ENCODE measurements at regions not wholly inside any gene's neighbourhood (a gene's known extent, or its start where the extent isn't known, plus 50 kb on each side); places are given as distances from the start of the nearest gene placed in this dataset.
"Not testable (repeated sequence)": the region's sequence is repeated elsewhere in the genome, so short reads cannot be mapped to it uniquely, and the experiment has no call there.

- Histone ChIP-seq H3K36me3 (ENCODE audit: low read length) (no peaks in the 10 kb centered on the region), H3K4me3 (ENCODE audit: insufficient read depth, low read length, poor library complexity, severe bottlenecking) (no peak overlapping the region), H3K9me2 (replicated peaks; ENCODE audit: insufficient read depth, low read length) (no peaks in the 10 kb centered on the region), H3F3A (ENCODE audit: insufficient read depth) (no peaks in the 10 kb centered on the region), H2AFZ (ENCODE audit: low read depth, low read length, severe bottlenecking) (no peak overlapping the region), H3K9me3 (ENCODE audit: insufficient read depth, low read length) (no peaks in the 10 kb centered on the region), H3K4me2 (ENCODE audit: low read depth, low read length, poor library complexity, severe bottlenecking) (no peak overlapping the region), H3K9ac (ENCODE audit: low read length) (no peak overlapping the region), H4K20me1 (ENCODE audit: low read depth, low read length) (no peaks in the 10 kb centered on the region), H3K27me3 (ENCODE audit: low read length) (no peaks in the 10 kb centered on the region), H3K27ac (ENCODE audit: low read depth, low read length) (no peak overlapping the region), H3K79me2 (ENCODE audit: insufficient read depth, low read length) (no peaks in the 10 kb centered on the region)
- no peak for TF ChIP-seq EZH2phosphoT487 (conservative IDR thresholded peaks at IDR 0.05; ENCODE audit: low read length)
- TF ChIP-seq, protein P1, sequence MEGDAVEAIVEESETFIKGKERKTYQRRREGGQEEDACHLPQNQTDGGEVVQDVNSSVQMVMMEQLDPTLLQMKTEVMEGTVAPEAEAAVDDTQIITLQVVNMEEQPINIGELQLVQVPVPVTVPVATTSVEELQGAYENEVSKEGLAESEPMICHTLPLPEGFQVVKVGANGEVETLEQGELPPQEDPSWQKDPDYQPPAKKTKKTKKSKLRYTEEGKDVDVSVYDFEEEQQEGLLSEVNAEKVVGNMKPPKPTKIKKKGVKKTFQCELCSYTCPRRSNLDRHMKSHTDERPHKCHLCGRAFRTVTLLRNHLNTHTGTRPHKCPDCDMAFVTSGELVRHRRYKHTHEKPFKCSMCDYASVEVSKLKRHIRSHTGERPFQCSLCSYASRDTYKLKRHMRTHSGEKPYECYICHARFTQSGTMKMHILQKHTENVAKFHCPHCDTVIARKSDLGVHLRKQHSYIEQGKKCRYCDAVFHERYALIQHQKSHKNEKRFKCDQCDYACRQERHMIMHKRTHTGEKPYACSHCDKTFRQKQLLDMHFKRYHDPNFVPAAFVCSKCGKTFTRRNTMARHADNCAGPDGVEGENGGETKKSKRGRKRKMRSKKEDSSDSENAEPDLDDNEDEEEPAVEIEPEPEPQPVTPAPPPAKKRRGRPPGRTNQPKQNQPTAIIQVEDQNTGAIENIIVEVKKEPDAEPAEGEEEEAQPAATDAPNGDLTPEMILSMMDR (IDR thresholded peaks at IDR 0.05; ENCODE audit: insufficient read depth, low read length, poor library complexity, severe bottlenecking) = no peak
Measured at GRCh38 chr10:109556399-109556798, 366.9 kb downstream of the XPNPEP1 start.

DNA sequence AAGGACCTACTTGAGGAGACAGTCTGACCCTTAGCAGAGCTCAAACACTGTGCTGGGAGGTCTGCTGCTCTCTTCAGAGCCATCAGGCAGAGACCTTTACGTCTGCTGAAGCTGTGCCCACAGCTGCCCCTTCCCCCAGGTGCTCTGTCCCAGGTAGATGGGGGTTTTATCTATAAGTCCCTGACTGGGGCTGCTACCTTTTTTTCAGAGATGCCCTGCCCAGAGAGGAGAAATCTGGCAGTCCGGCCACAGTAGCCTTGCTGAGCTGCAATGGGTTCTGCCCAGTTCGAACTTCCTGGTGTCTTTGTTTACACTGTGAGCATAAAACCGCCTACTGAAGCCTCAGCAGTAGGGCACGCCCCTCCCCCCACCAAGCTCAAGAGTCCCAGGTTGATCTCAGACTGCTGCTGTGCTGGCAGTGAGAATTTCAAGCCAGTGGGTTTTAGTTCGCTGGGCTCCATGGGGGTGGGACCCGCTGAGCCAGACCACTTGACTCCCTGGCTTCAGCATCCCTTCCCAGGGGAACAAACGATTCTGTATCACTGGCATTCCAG is 381.2 kb downstream of the XPNPEP1 start:
- not testable (repeated sequence) for H3K4me3 ChIP-seq (ENCODE audit: insufficient read depth, low read length, poor library complexity, severe bottlenecking); H2AFZ ChIP-seq (ENCODE audit: low read depth, low read length, severe bottlenecking); H4K20me1 ChIP-seq (ENCODE audit: low read depth, low read length); H3K27me3 ChIP-seq (ENCODE audit: low read length); H3K79me2 ChIP-seq (ENCODE audit: insufficient read depth, low read length); H3K36me3 ChIP-seq (ENCODE audit: low read length); H3K4me2 ChIP-seq (ENCODE audit: low read depth, low read length, poor library complexity, severe bottlenecking); H3F3A ChIP-seq (ENCODE audit: insufficient read depth); H3K9ac ChIP-seq (ENCODE audit: low read length); H3K9me2 ChIP-seq (replicated peaks; ENCODE audit: insufficient read depth, low read length); H3K27ac ChIP-seq (ENCODE audit: low read depth, low read length); H3K9me3 ChIP-seq (ENCODE audit: insufficient read depth, low read length)

- no peaks in the 10 kb centered on the region for H3F3A ChIP-seq (ENCODE audit: insufficient read depth)
- H2AFZ ChIP-seq (ENCODE audit: low read depth, low read length, severe bottlenecking) = no peak overlapping the region
- no peaks in the 10 kb centered on the region for H3K27me3 ChIP-seq (ENCODE audit: low read length)
- H3K36me3 ChIP-seq (ENCODE audit: low read length) = no peaks in the 10 kb centered on the region
- no peak for TF ChIP-seq EZH2phosphoT487 (conservative IDR thresholded peaks at IDR 0.05; ENCODE audit: low read length)
- TF ChIP-seq, protein P1 (IDR thresholded peaks at IDR 0.05; ENCODE audit: insufficient read depth, low read length, poor library complexity, severe bottlenecking) = no peak
- no peak overlapping the region for H3K9ac ChIP-seq (ENCODE audit: low read length)
- H3K27ac ChIP-seq (ENCODE audit: low read depth, low read length) = no peak overlapping the region
- no peak overlapping the region for H3K4me2 ChIP-seq (ENCODE audit: low read depth, low read length, poor library complexity, severe bottlenecking)
- H3K9me2 ChIP-seq (replicated peaks; ENCODE audit: insufficient read depth, low read length) = no peaks in the 10 kb centered on the region
- no peaks in the 10 kb centered on the region for H3K79me2 ChIP-seq (ENCODE audit: insufficient read depth, low read length)
- no peaks in the 10 kb centered on the region for H3K9me3 ChIP-seq (ENCODE audit: insufficient read depth, low read length)
- H3K4me3 ChIP-seq (ENCODE audit: insufficient read depth, low read length, poor library complexity, severe bottlenecking) = no peak overlapping the region
- no peaks in the 10 kb centered on the region for H4K20me1 ChIP-seq (ENCODE audit: low read depth, low read length)
Measured at GRCh38 chr10:109534193-109534592, 389.1 kb downstream of the XPNPEP1 start.

- Histone ChIP-seq H4K20me1 (ENCODE audit: low read depth, low read length) (no peaks in the 10 kb centered on the region), H3K79me2 (ENCODE audit: insufficient read depth, low read length) (no peaks in the 10 kb centered on the region), H2AFZ (ENCODE audit: low read depth, low read length, severe bottlenecking) (no peak overlapping the region), H3K9me3 (ENCODE audit: insufficient read depth, low read length) (no peaks in the 10 kb centered on the region), H3K4me2 (ENCODE audit: low read depth, low read length, poor library complexity, severe bottlenecking) (no peak overlapping the region), H3K4me3 (ENCODE audit: insufficient read depth, low read length, poor library complexity, severe bottlenecking) (no peak overlapping the region), H3K9ac (ENCODE audit: low read length) (no peak overlapping the region), H3K9me2 (replicated peaks; ENCODE audit: insufficient read depth, low read length) (no peaks in the 10 kb centered on the region), H3K36me3 (ENCODE audit: low read length) (no peaks in the 10 kb centered on the region), H3F3A (ENCODE audit: insufficient read depth) (no peaks in the 10 kb centered on the region), H3K27ac (ENCODE audit: low read depth, low read length) (no peak overlapping the region), H3K27me3 (ENCODE audit: low read length) (no peaks in the 10 kb centered on the region)
- no peak for TF ChIP-seq EZH2phosphoT487 (conservative IDR thresholded peaks at IDR 0.05; ENCODE audit: low read length)
- TF ChIP-seq, protein P1 (IDR thresholded peaks at IDR 0.05; ENCODE audit: insufficient read depth, low read length, poor library complexity, severe bottlenecking) = no peak
Measured at GRCh38 chr10:109529258-109529657, 394.1 kb downstream of the XPNPEP1 start.
